Right renal pelvis (tissue), 4 donors: ENCODE measurements at regions not wholly inside any gene's neighbourhood (a gene's known extent, or its start where the extent isn't known, plus 50 kb on each side); places are given as distances from the start of the nearest gene placed in this dataset.
A peak's percentile ranks its signal among the peaks of the same experiment; 100 is the strongest.

Experiments used
- DNase-seq, 4 donors: peaks; one replicate each; pipeline ENCODE4 v3.0.0-alpha.2; 2013; ENCODE audit warnings: low read depth in 4 of 4, low spot score in 3 of 4, missing footprints in 1 of 4

DNA sequence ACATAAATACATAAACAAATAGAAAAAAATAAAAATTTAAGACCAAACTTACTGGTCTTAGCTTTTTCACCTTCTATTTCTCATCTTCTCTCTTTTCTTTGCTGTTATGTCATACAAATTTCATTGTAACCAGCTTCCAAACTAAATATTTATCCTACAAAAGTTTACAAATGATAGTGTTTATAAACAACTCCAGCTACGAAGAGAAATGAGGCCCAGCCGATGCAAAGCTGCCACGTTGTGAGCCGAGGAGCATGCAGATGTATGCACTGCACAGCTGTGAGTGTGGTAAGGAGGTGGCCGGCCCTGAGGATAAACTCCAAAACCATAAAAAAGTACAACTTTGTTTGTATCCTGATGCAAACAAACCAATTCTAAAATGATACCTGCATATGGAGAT lies 642.4 kb upstream of the SGCG start:
- no peak for DNase-seq

DNA sequence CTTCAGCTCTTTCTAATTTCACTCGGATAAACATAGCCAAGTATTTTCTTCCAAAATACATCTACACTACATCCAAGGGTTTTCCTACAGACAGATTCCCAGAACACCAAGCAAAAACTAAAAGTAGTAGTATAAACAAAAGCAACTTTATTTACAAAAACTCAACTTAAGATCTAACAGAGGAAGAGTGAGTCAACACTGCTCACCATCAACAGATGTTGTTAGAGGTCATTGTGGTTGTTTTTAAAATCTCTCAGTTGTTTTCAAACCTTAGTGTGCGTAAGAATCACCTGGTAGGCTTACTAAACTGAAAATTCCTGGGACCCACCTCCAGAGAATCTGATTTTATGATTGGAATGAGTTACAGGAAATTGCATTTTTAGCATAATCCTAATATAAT lies 631.7 kb upstream of the SGCG start:
- DNase-seq, result no peak

DNA sequence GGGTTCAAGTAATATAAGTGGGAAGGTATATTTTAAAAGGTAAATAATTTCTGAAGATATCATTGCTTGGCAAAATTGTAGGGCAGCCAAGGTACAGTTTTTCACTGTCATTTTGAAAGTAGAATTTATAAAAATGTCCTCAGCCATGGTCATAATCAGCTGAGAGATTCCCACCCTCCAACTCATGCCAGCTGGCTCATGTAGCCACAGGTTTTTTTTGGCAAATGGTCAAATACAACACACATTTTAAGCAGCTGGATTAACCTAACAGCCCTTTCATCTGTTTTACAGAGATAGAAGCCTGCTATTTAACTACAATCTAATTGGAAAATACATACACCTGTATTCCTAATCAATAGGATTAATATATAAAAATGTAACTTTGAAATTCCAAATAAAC lies 619.2 kb upstream of the SGCG start:
- DNase-seq, result no peak

DNA sequence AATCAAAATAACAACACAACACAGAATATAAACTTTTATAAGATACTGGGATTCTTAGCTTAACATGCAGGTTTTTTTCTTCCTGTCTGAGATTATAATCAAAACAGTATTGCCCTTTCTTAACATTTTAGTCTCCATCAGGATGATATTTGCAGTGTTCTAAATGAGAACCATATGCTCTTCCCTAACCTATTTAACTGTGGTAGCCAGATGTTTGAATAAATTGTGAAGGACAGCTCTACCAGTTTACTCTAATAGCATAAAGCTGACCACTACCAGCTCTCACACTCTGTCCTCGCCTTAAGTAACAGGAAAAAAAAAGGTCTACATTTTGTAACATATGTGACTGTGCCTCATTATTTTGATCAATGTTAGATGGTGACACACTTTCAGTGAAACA lies 618.7 kb upstream of the SGCG start:
- DNase-seq, result no peak

DNA sequence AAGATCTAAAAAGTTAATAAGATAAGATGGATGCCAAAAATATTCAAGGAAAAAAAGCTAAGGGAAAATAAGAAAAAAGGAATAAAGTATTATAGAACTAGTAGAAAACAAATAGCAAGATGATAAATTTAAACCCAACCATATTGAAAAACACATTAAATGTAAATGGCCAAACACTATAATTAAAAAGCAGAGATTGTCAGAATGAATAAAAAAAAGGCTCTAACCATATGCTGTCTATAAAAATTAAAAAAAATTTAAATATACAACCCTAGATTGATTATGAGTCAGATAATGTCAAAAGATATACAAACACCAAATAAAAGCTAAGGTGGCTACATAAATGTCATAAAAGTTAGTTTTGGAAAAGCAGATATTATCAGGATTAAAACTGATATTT lies 617.5 kb upstream of the SGCG start:
- DNase-seq, result no peak

DNA sequence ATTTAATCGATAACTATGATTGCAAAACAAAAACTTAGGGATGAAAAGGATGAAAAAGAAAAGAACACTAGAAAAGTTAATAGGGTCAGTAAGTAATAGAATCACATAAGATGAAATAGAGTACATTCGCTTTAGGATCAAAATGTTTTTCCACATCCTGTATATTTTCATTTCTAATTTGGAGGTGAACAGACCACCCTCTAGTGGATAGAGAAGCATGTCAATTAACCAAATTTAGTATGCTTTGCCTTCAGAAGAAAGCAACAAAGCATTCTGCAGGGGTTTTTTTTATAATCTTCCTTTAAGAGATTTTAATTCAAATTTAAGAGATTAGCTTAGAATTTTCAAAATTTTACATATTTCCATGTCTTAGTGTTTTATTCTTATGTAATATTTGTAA lies 611.0 kb upstream of the SGCG start:
- DNase-seq, result no peak

DNA sequence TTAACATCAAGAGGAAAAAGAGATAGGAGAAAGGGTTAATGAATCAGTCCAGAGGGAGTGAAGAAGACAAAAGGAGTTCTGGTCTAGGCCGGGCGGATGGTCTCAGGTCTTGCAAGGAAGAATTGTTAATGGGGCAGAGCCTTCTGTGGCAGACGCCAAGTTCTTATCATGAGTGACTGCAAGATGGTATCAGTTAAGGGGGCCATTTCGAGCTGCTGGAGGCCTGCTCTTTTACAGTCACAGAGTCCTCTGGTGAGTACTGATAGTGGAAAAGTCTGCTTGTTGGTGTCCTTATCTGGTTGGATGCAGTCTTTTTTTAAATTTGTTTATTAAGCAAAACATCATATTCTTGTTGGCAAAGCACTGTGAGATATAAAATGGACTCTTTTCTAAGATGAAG lies 590.9 kb upstream of the SGCG start:
- no peak for DNase-seq

DNA sequence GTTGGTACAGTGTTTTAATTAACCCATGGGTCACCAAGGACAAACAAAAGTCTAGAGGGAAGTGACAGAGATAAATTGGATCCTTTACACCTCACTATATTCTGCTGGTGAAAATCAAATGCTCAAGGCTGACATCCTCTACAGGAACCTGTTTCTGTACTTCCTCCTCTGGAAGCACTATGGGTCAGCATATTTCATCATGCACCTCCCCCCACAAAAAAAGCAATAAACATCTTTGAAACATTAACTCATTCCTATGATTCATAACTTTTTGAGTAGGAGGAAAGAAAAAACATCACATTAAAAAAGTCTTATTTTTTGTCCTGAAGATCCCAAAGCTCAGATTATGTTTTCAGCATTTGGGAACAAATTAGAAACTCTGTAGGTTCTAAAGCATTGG lies 588.3 kb upstream of the SGCG start:
- DNase-seq, result no peak

DNA sequence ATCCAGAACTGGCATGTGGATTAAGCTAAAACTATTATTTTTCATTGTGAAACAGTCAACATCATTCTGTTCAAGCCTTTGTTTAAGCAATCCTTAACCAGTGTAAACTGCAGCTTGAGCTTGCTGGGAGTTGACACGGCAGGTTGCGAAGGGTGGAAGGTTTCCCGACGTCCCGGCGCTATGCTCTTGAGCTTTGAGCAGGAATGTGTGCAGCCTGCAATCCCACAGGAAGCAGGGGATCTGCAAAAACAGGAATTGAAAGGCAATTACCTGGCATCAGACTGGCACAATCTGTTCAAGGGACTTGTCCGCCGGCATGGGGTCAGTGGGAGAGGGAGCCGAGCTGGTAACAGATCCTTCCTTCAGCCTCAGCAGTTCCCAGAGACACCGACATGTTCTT lies 586.7 kb upstream of the SGCG start:
- DNase-seq, result no peak

DNA sequence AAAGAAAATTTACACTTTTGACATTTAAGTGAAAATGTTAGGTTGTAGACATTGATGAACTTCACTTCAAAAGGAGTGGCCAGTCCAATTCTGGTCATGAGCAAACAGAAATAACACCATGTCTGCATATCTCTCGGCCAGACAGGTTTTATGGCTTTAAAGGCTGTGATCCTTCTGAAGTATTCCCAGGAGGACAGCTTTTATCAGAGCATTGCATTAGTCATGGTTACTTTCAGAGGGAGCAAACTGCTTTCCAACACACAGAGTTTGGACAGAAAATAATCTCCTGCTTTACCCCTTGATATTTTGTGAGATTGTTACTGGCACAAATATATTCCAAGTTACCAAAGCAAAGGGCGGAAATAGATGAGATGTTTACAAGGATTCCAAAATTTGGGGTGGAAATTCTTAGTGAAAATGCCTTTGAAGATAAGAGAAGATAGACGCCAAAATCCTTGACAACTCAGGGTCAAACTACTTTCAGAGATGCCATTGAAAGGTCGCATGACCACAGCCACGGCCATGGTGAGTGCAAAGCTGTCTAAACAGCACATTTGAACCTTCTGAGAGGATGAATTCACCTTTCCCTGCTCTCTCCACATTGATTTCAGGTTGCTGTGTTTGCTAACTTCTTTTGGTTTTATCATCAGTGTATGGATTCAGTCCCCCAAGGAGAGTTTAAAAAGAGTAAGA lies 584.5 kb upstream of the SGCG start:
- no peak for DNase-seq

DNA sequence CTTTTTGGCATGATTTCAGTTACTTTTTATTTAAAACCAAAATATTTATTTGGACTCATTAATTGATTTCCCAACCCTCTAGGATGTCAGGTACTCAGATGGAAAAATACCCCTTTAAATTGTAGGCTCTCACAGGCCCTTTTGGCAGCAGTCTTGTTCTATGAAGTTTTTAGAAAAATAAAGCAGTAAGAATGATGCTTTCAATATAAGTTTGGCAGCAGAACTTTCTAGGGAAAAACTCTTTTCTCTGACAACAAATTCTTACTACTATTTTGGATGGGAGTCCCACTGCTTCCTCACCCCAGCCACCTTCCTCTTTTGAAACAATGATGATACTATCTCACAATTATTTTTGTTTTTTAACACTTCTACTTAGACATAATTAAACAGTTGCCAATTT lies 581.6 kb upstream of the SGCG start:
- no peak for DNase-seq

DNA sequence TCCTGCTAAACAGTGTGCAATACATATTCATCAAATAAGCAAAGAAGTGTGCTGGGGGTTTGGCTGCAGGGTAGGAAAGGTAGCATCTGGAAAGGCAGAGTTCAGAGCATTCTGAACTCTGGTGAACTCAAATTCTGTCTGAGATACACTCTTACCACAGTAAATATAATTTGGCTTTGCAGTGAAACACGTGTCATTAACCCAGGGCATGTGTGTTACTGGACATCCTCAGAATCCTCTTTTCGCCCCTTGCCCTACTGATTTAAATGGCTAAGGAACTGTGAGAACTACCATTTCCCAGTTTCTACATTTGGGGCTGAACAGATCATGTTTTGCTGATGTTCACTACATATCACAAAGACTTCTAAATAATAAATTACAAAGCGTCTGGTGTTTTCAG lies 562.8 kb upstream of the SGCG start:
- no peak for DNase-seq

DNA sequence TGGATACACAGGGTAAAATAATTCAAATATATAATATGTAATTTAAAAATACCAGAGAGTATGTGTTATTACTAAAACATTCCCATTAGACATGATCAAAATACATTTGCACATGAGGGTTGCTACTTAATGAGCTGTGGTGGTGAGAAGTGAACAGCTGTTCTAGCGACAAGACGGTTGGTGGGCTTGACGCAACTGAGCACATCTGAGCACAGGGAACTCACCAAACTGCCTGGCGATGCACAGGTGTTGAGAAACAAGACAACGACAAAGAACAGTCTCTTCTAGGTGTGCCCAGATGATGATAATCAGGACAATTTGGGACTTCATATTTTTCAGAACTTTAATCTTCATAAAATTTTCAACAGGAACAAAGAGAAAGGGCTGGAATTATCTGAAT lies 555.1 kb upstream of the SGCG start:
- no peak for DNase-seq

DNA sequence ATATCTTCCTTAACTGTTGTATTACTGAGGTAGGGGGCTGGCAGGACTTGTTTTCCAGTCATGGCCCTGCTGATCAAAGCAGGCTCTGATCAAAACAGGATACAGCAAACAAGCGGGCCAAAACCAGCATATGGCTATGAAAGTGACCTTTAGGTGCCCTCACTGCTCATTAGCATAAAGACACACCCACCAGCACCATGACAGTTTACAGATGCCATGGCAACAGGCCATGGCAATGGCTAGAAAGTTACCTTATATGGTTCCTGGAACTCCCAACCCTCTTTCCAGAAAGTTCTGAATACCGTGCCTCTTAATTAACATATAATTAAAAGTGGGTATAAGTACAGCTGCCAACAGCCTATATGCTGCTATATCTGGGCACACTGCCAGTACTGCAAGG lies 551.4 kb upstream of the SGCG start:
- no peak for DNase-seq

DNA sequence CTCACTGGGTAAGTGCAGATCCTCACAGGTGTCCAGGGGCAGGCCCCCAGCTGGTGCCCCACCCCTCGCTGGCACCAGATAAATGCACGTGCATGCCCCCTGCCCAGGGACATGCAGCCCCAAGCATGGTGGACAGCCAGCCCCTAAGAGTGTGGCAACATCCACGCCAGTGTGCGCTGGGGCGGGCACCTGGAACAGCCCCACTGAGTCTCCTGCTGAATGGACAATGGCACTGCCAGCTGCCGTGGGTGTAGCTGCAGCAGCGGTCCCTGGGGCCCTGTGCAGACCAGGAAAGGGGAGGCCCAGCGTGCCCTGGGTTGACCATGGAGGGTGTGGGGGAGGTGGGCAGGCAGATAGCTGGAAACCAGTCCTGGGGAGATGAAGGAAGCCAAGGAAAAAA lies 538.7 kb upstream of the SGCG start:
- DNase-seq, result no peak

DNA sequence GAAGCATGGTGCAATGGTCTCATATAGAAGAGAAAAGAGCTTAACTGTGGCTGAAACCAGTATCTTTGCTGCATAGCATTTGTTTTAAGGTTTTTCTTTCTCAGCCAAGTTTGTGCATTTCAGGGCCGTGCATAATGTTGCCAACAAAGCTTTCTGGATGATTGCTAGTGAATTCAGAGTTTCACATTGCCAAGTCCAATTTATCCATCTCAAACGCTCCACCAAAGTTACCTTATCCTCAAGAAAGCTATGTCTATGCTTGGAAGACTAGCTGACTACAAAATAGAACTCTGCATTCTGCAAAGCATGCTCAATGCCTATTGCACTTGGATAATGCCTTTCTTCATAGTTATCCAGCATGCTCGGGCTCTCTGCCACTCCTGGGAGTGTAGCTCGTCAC lies 535.8 kb upstream of the SGCG start:
- no peak for DNase-seq

DNA sequence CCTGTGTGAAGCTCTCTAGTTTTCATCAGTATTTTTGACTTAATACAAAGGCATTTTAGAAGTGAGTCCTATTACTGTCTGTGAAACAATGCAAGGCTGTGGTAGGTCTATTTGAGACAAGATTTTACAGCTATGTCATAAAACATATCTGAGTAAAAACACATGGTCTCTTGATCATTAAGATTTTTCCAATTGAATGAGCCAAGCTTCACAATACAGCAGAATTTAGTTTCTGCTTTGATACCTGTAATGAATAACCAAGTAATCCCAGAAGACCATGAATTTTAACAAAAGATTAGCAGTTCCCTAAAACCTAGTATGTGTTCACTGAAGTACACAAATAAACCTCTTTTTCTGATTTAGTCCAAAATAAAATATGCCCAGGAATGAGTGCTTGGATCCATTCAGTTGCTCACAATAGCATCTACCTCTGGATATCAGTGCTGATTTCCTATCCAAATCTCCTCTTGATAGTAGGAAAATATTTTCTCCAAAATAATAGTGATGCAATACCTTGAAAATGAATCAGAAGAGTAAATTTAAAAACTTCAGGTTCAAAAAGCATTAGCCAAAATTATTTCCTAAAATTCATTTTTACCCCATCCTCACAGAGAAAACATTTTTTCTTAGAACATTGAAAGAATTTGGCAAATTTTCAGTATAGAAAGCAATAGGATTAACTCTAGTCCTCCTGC lies 533.5 kb upstream of the SGCG start:
- no peak for DNase-seq

DNA sequence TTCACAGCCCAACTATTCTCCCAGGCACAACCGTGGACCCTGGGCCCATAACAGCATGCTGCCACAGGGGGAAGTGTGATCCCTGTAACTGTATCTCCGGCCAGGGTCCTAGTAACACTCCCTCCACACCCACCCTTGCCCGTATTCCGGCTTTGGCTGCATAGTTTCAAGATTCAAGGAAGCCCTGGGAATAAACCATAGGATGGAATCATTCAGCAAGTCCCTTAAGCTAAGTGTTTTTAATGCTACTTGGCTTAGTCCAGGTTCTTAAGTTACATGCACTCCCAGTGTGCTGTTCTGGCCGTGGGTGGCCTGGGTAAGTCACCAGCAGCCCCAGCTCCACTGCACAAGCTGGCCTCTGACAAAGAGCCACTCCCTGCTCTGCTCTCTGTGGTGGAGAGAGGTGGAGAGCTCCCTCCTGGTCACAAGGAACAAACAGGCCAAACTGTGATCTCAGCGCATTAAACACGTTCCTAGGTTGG lies 532.4 kb upstream of the SGCG start:
- DNase-seq, result peak in 3 of 4 donors; percentile 8 to 19 (median 12)

DNA sequence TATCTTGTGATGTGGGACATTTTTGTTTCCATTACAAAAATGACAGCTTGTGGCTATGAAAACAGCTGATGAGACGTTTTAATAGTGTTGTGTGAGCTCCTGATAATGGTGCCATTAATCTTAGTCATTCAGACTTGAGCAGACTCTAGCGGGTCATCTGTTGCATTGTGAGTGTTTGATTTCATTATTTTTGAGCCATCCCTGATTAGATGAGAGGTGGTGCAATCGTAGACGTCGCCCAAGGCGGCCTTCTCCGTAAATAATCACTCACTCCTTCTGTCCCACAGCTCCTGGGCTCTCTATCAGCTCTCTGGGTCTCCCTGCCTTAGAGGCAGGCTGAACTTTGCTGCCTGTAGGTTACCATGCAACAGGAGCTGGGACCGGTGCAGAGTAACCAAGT lies 528.0 kb upstream of the SGCG start:
- no peak for DNase-seq

DNA sequence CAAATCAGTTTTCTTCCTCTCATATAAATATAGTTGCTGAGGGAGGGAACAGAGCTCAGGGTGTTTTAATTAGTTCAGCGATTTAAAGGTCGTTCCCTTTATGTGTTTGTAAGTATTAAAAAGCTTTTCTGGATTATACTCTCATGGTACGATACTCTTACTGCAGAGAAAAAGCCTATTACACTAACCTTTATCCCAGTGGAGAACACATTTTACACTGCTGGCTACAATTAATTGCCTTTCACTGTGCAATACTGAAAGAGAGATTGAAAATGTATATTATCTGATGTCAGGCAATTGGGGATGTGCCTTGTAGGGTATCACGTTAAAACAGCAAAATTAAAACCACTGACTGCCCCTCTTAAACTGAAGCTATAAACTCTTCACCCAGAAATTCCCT lies 526.9 kb upstream of the SGCG start:
- DNase-seq, result no peak

DNA sequence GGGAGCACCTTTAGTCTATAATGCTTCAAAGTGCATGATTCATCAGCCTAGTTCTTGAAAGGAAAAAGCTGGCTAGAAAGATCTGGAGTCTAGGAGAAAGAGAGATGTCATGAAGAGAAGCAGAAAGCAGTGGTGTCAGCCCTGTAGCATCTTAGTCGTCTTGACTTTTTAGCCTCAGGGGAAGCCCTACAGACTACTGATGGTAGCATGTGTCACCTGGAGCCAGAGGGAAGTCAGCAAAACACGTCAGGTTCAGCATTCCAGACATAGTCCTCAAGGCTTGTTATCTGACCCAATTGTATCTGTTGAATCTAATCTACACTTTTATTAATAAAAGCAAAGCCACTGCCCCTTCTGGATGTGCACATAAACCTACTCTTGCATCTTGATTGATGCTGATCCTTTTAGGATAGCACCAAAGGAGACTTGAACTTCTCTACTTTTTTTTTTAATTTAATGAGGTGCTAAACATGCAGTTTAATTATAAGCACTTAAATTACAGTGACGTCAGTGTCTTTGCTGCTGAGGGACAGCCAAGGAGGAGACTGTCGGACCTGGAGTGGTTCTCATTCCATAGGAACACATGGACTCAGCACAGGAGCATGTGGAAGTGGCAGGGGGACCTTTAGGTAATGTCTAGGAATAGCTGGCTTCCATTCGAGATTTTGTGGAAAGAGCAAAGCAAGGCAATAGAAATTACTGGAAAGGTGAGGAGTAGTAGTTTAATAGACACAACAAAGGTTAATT lies 525.5 kb upstream of the SGCG start:
- no peak for DNase-seq

DNA sequence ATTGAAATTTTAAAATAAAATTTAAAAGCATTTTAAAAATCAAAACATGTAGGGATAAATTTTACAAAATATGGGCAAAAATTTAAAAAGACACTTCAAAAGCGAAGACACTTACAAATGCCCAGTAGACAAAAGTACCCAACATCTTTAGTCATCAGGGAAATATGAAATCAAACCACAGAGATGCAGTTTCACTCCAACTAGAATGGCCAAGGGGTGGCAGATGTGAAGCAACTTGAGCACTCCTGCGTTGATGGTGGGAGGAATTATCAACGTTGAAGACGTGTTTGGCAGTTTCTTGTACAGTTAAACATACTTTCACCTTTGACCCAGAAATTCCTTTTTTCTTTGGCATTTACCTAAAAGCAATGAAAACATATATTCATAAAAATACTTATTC lies 518.0 kb upstream of the SGCG start:
- DNase-seq, result no peak
